WTC11 (cell line): ENCODE measurements at regions not wholly inside any gene's neighbourhood (a gene's known extent, or its start where the extent isn't known, plus 50 kb on each side); places are given as distances from the start of the nearest gene placed in this dataset.

ENCODE experiments used
- ATAC-seq: fragments of 200-7000 bp; cut with Tn5 transposase; 2 replicates; pipeline ENCODE4 v1.10.0; 2021; ENCODE audit warnings: mild to moderate bottlenecking, moderate library complexity
- CTCF ChIA-PET: fragments of 300-600 bp; sonication (Branson Sonifier 250); formaldehyde crosslinking; loops from one replicate; lab custom pipeline; 2021; ENCODE audit warnings: antibody characterized with exemption; lab: Charles Lee
- POLR2A ChIA-PET: fragments of 350-600 bp; sonication (Branson Sonifier 250); formaldehyde crosslinking; loops from one replicate; lab custom pipeline; 2021; ENCODE audit warnings: antibody characterized with exemption; lab: Charles Lee
- DNase-seq: peaks from one replicate; pipeline ENCODE4 v3.0.0; 2021; ENCODE audit warnings: low spot score
- H3K27ac Mint-ChIP-seq: 2 replicates; pipeline ENCODE4 v1.8.0; 2021; ENCODE audit warnings: mixed read lengths
- H3K27me3 Mint-ChIP-seq: 2 replicates; pipeline ENCODE4 v1.8.0; 2021; ENCODE audit warnings: low read depth, mild to moderate bottlenecking, moderate library complexity, mixed read lengths
- H3K36me3 Mint-ChIP-seq: 2 replicates; pipeline ENCODE4 v1.8.0; 2021; ENCODE audit warnings: mixed read lengths
- H3K4me1 Mint-ChIP-seq: 2 replicates; pipeline ENCODE4 v1.8.0; 2022; ENCODE audit warnings: mixed read lengths
- H3K4me3 Mint-ChIP-seq: 2 replicates; pipeline ENCODE4 v1.8.0; 2021; ENCODE audit warnings: mild to moderate bottlenecking, moderate library complexity, mixed read lengths
- H3K9me3 Mint-ChIP-seq: 2 replicates; pipeline ENCODE4 v1.8.0; 2021; ENCODE audit warnings: mixed read lengths
- ARID4B ChIP-seq: sonication (generic); formaldehyde crosslinking; IDR thresholded peaks from 2 replicates; pipeline ENCODE4 v1.8.0; 2023; ENCODE audit warnings: missing genetic modification reagents, mild to moderate bottlenecking, borderline replicate concordance
- CBFB ChIP-seq: sonication (generic); formaldehyde crosslinking; IDR thresholded peaks from 2 replicates; pipeline ENCODE4 v1.8.1; 2022; ENCODE audit warnings: mild to moderate bottlenecking, low read depth, missing genetic modification reagents
- CREB1 ChIP-seq: sonication (generic); formaldehyde crosslinking; IDR thresholded peaks from 2 replicates; pipeline ENCODE4 v1.8.0; 2023; ENCODE audit warnings: mild to moderate bottlenecking, missing genetic modification reagents
- E2F5 ChIP-seq: sonication (generic); formaldehyde crosslinking; IDR thresholded peaks from 2 replicates; pipeline ENCODE4 v1.8.1; 2022; ENCODE audit warnings: mild to moderate bottlenecking, moderate library complexity, missing genetic modification reagents
- ERG ChIP-seq: fragments of 250-450 bp; sonication (Bioruptor Pico); IDR thresholded peaks from 2 replicates; pipeline ENCODE4 v1.8.0; 2021; ENCODE audit warnings: mild to moderate bottlenecking
- FOXK1 ChIP-seq: sonication (generic); formaldehyde crosslinking; IDR thresholded peaks from 2 replicates; pipeline ENCODE4 v1.8.0; 2022; ENCODE audit warnings: mild to moderate bottlenecking, moderate library complexity, missing genetic modification reagents
- JAZF1 ChIP-seq: fragments of 250-450 bp; sonication (Bioruptor Pico); IDR thresholded peaks from 2 replicates; pipeline ENCODE4 v1.9.0; 2021; ENCODE audit warnings: moderate library complexity, mild to moderate bottlenecking, inconsistent platforms
- KAT7 ChIP-seq: sonication (generic); formaldehyde crosslinking; IDR thresholded peaks from 2 replicates; pipeline ENCODE4 v1.8.1; 2023; ENCODE audit warnings: missing genetic modification reagents, mild to moderate bottlenecking, borderline replicate concordance
- MYBL2 ChIP-seq: sonication (generic); formaldehyde crosslinking; IDR thresholded peaks from 2 replicates; pipeline ENCODE4 v1.8.1; 2023; ENCODE audit warnings: mild to moderate bottlenecking, moderate library complexity, missing genetic modification reagents
- TCF7 ChIP-seq: sonication (generic); formaldehyde crosslinking; IDR thresholded peaks from 2 replicates; pipeline ENCODE4 v1.8.0; 2022; ENCODE audit warnings: mild to moderate bottlenecking, low read depth, missing genetic modification reagents, moderate library complexity
- TEAD4 ChIP-seq: sonication (generic); formaldehyde crosslinking; IDR thresholded peaks from 2 replicates; pipeline ENCODE4 v1.8.0; 2022; ENCODE audit warnings: mild to moderate bottlenecking, missing genetic modification reagents
- TP53 ChIP-seq: sonication (generic); formaldehyde crosslinking; IDR thresholded peaks from 2 replicates; pipeline ENCODE4 v1.8.1; 2023; ENCODE audit warnings: mild to moderate bottlenecking, missing genetic modification reagents
- ZMAT4 ChIP-seq: fragments of 250-450 bp; sonication (Bioruptor Pico); IDR thresholded peaks from 2 replicates; pipeline ENCODE4 v1.9.0; 2021; ENCODE audit warnings: mild to moderate bottlenecking
- ZNF232 ChIP-seq: sonication (generic); formaldehyde crosslinking; IDR thresholded peaks from 2 replicates; pipeline ENCODE4 v1.8.0; 2022; ENCODE audit warnings: mild to moderate bottlenecking, missing genetic modification reagents
- ZNF263 ChIP-seq: sonication (generic); formaldehyde crosslinking; IDR thresholded peaks from 2 replicates; pipeline ENCODE4 v1.8.1; 2022; ENCODE audit warnings: low read depth, mild to moderate bottlenecking, moderate library complexity, missing genetic modification reagents
- ZNF416 ChIP-seq: fragments of 250-450 bp; sonication (Bioruptor Pico); IDR thresholded peaks from 2 replicates; pipeline ENCODE4 v1.9.0; 2021; ENCODE audit warnings: mild to moderate bottlenecking, inconsistent platforms
- ZNF512 ChIP-seq: sonication (generic); formaldehyde crosslinking; IDR thresholded peaks from 2 replicates; pipeline ENCODE4 v1.8.1; 2022; ENCODE audit warnings: missing genetic modification reagents, borderline replicate concordance
- ZSCAN18 ChIP-seq: fragments of 250-450 bp; sonication (Bioruptor Pico); IDR thresholded peaks from 2 replicates; pipeline ENCODE4 v2.1.2; 2022; ENCODE audit warnings: mild to moderate bottlenecking, moderate library complexity

GRCh38 chr10:131534836-131535235, 223.3 kb upstream of the TCERG1L start:
- Mint-ChIP-seq H3K27me3 (no peaks in the 10 kb centered on the region), H3K4me1 (no peaks in the 10 kb centered on the region), H3K36me3 (peaks cover 46% of the 10 kb centered on the region), H3K4me3 (no peak overlapping the region), H3K9me3 (peaks cover 50% of the 10 kb centered on the region), H3K27ac (no peak overlapping the region)
- ATAC-seq (no peak), DNase-seq (no peak)
- ChIA-PET POLR2A (no interaction called here), CTCF (no interaction called here)
- TF ChIP-seq MYBL2 (no peak), ZSCAN18 (CRISPR knock-in tag) (no peak), TP53 (CRISPR knock-in tag) (no peak), ERG (no peak), ZNF416 (CRISPR knock-in tag) (no peak), E2F5 (CRISPR knock-in tag) (no peak), TEAD4 (CRISPR knock-in tag) (no peak), ARID4B (CRISPR knock-in tag) (no peak), TCF7 (CRISPR knock-in tag) (no peak), ZNF263 (CRISPR knock-in tag) (no peak), CBFB (no peak), CREB1 (CRISPR knock-in tag) (no peak), ZNF232 (CRISPR knock-in tag) (no peak)

GRCh38 chr10:131536676-131537075, 225.2 kb upstream of the TCERG1L start:
- POLR2A ChIA-PET = no interaction called here
- Mint-ChIP-seq H3K36me3 (peaks cover 52% of the 10 kb centered on the region), H3K27me3 (no peaks in the 10 kb centered on the region; the same call in 1 of the 2 replicates), H3K9me3 (peaks cover 60% of the 10 kb centered on the region)
- TF ChIP-seq ZMAT4 (no peak), JAZF1 (CRISPR knock-in tag) (no peak), FOXK1 (CRISPR knock-in tag) (no peak), KAT7 (CRISPR knock-in tag) (no peak), ZNF232 (CRISPR knock-in tag) (no peak), ZNF263 (CRISPR knock-in tag) (no peak), ZNF512 (CRISPR knock-in tag) (no peak)
- TF ChIP-seq, all 79 proteins: peak for 0
- Mint-ChIP-seq H3K27ac (no peak overlapping the region), H3K4me3 (no peak overlapping the region), H3K4me1 (no peaks in the 10 kb centered on the region)
- no peak for ATAC-seq
- CTCF ChIA-PET = no interaction called here
- DNase-seq = no peak
